IMR-90 (cell line): ENCODE measurements at regions not wholly inside any gene's neighbourhood (a gene's known extent, or its start where the extent isn't known, plus 50 kb on each side); places are given as distances from the start of the nearest gene placed in this dataset.

ENCODE experiments used
- ATAC-seq: fragments of 200-7000 bp; cut with Tn5 transposase; 2 replicates; pipeline ENCODE4 v1.9.1; 2020; ENCODE audit warnings: low read depth, mild to moderate bottlenecking, moderate library complexity
- BruUV-seq: library from RNA; stranded (reverse); fragments of 400-500 nt; replicated peaks from 2 replicates; lab custom pipeline; 2021; lab: Mats Ljungman, UMichigan
- CTCF ChIA-PET: fragments of 300-600 bp; formaldehyde crosslinking; extraction: SDS; loops from one replicate; lab custom pipeline; 2021; ENCODE audit warnings: antibody characterized with exemption; lab: Yijun Ruan, JAX
- POLR2A ChIA-PET: fragments of 300-600 bp; sonication (Branson Sonifier 250); formaldehyde crosslinking; loops from one replicate; lab custom pipeline; 2022; ENCODE audit warnings: antibody characterized with exemption; ENCODE audit not compliant: unreplicated experiment; lab: Charles Lee
- DNase-seq: peaks from one replicate; pipeline ENCODE4 v3.0.0; 2013
- H2AFZ ChIP-seq: replicated peaks from 2 replicates; pipeline ENCODE3; 2013; ENCODE audit warnings: low read length, mild to moderate bottlenecking; ENCODE audit not compliant: poor library complexity
- H2AK5ac ChIP-seq: 2 replicates; pipeline ENCODE4 v1.6.1; 2013; ENCODE audit warnings: low read depth, low read length, inconsistent platforms
- H2AK9ac ChIP-seq: replicated peaks from 2 replicates; pipeline ENCODE3; 2013; ENCODE audit warnings: mild to moderate bottlenecking, low read depth, low read length, moderate library complexity; ENCODE audit not compliant: poor library complexity
- H2BK120ac ChIP-seq: 2 replicates; pipeline ENCODE4 v1.6.1; 2013; ENCODE audit warnings: low read depth, low read length, inconsistent platforms
- H2BK15ac ChIP-seq: 3 replicates; pipeline ENCODE4 v1.6.1; 2013; ENCODE audit warnings: low read depth, low read length, inconsistent platforms
- H2BK20ac ChIP-seq: 2 replicates; pipeline ENCODE4 v1.6.1; 2013; ENCODE audit warnings: low read depth, mild to moderate bottlenecking, inconsistent platforms, low read length, moderate library complexity
- H2BK5ac ChIP-seq: 2 replicates; pipeline ENCODE4 v1.6.1; 2013; ENCODE audit warnings: mild to moderate bottlenecking, low read depth, low read length, inconsistent platforms; ENCODE audit not compliant: poor library complexity, severe bottlenecking
- H3K14ac ChIP-seq: replicated peaks from 2 replicates; pipeline ENCODE4 v1.6.1; 2013; ENCODE audit warnings: low read depth, low read length, inconsistent platforms
- H3K18ac ChIP-seq: 2 replicates; pipeline ENCODE4 v1.6.1; 2013; ENCODE audit warnings: low read depth, low read length, control low read depth
- H3K23ac ChIP-seq: 2 replicates; pipeline ENCODE4 v1.6.1; 2013; ENCODE audit warnings: low read depth, low read length, inconsistent platforms
- H3K27ac ChIP-seq: 2 replicates; pipeline ENCODE4 v1.5.1; 2013; ENCODE audit warnings: mild to moderate bottlenecking, control low read depth, low read length; ENCODE audit not compliant: insufficient read depth
- H3K27me3 ChIP-seq: 2 replicates; pipeline ENCODE4 v1.6.1; 2013; ENCODE audit warnings: low read length; ENCODE audit not compliant: control insufficient read depth, insufficient read depth
- H3K36me3 ChIP-seq: 2 replicates; pipeline ENCODE4 v1.6.1; 2013; ENCODE audit warnings: low read length, mixed read lengths; ENCODE audit not compliant: control insufficient read depth, insufficient read depth
- H3K4ac ChIP-seq: 2 replicates; pipeline ENCODE4 v1.6.1; 2013; ENCODE audit warnings: low read depth, low read length, inconsistent platforms
- H3K4me1 ChIP-seq: 2 replicates; pipeline ENCODE4 v1.6.1; 2013; ENCODE audit warnings: low read length, mixed read lengths; ENCODE audit not compliant: control insufficient read depth, insufficient read depth
- H3K4me2 ChIP-seq: 2 replicates; pipeline ENCODE4 v1.6.1; 2013; ENCODE audit warnings: low read depth, mild to moderate bottlenecking, control low read depth, low read length, moderate library complexity
- H3K4me3 ChIP-seq: 2 replicates; pipeline ENCODE4 v1.5.1; 2013; ENCODE audit warnings: low read depth, mild to moderate bottlenecking, control low read depth, low read length, moderate library complexity; ENCODE audit not compliant: insufficient read depth
- H3K56ac ChIP-seq: 2 replicates; pipeline ENCODE4 v1.6.1; 2013; ENCODE audit warnings: low read length, inconsistent platforms; ENCODE audit not compliant: insufficient read depth; ENCODE audit errors: extremely low read depth
- H3K79me1 ChIP-seq, 2 experiments: 2 replicates each; pipeline ENCODE4 v1.6.1; 2013; ENCODE audit warnings: low read length in 2 of 2, inconsistent platforms in 1 of 2, low read depth in 1 of 2
- H3K9ac ChIP-seq: 2 replicates; pipeline ENCODE4 v1.6.1; 2013; ENCODE audit warnings: low read depth, low read length, control low read depth
- H3K9me1 ChIP-seq: 2 replicates; pipeline ENCODE4 v1.6.1; 2013; ENCODE audit warnings: low read length, inconsistent platforms; ENCODE audit not compliant: insufficient read depth
- H3K9me3 ChIP-seq: 2 replicates; pipeline ENCODE4 v1.6.1; 2013; ENCODE audit warnings: low read length; ENCODE audit not compliant: control insufficient read depth, insufficient read depth
- H4K20me1 ChIP-seq: 2 replicates; pipeline ENCODE4 v1.6.1; 2013; ENCODE audit warnings: low read length, inconsistent platforms; ENCODE audit not compliant: insufficient read depth
- H4K5ac ChIP-seq: 2 replicates; pipeline ENCODE4 v1.6.1; 2013; ENCODE audit warnings: mild to moderate bottlenecking, low read depth, low read length, control low read depth
- H4K8ac ChIP-seq, 2 experiments: 2 replicates each; pipeline ENCODE4 v1.6.1; 2013; ENCODE audit warnings: low read depth in 2 of 2, low read length in 2 of 2, control low read depth in 1 of 2, inconsistent platforms in 1 of 2
- H4K91ac ChIP-seq: 2 replicates; pipeline ENCODE4 v1.6.1; 2013; ENCODE audit warnings: low read depth, low read length, inconsistent platforms; ENCODE audit not compliant: insufficient read depth
- RCOR1 ChIP-seq: IDR thresholded peaks from 2 replicates; pipeline ENCODE4 v1.6.1; 2012; ENCODE audit warnings: mild to moderate bottlenecking, low read length, improper control_type of control experiment; ENCODE audit not compliant: insufficient replicate concordance
- WGBS, 2 experiments: methylation state at CpG; one replicate each; pipeline versions ENCODE4 v1.1.5 to v1.1.7; 2013; ENCODE audit warnings: missing lambda C conversion rate in 2 of 2; ENCODE audit not compliant: insufficient read length in 1 of 2; ENCODE audit errors: extremely low coverage in 2 of 2; 5-methylcytosine and 5-hydroxymethylcytosine counted together
- dilution Hi-C: fragments of 300-500 bp; cut with HindIII; formaldehyde crosslinking; loops from one replicate; pipeline ENCODE4 v1.14.3; 2018; ENCODE audit warnings: low sequenced_read_pairs; ENCODE audit not compliant: unreplicated experiment
- in situ Hi-C: fragments of 300-500 bp; cut with MboI; formaldehyde crosslinking; loops from 3 replicates; pipeline ENCODE4 v1.14.3; 2019; ENCODE audit warnings: low sequenced_read_pairs, inconsistent platforms, mixed read lengths
- intact Hi-C: fragments of 100-400 bp; cut with micrococcal nuclease; formaldehyde crosslinking; loops from 2 replicates; pipeline ENCODE4 v1.10.0; 2022

GRCh38 chr15:31177951-31178350 is 76.4 kb upstream of the TRPM1 start:
- CTCF ChIA-PET: no interaction called here
- no peak overlapping the region for H4K8ac ChIP-seq
- TF ChIP-seq RCOR1: no peak
- H3K9me1 ChIP-seq: no peaks in the 10 kb centered on the region
- no peaks in the 10 kb centered on the region for H3K4me1 ChIP-seq
- no peaks in the 10 kb centered on the region for H3K36me3 ChIP-seq
- H3K27ac ChIP-seq: no peak overlapping the region
- H3K14ac ChIP-seq: no peak overlapping the region
- H2AK5ac ChIP-seq: no peak overlapping the region
- no peak overlapping the region for H3K4ac ChIP-seq
- POLR2A ChIA-PET: no interaction called here
- no peak overlapping the region for H3K4me2 ChIP-seq
- ATAC-seq (no peak), DNase-seq (no peak)
- no peak overlapping the region for H3K4me3 ChIP-seq
- no CpG with 5 or more reads among the region's 5 CpGs for WGBS, 2 experiments
- H2AK9ac ChIP-seq: no peak overlapping the region
- H2AFZ ChIP-seq: no peak overlapping the region
- H3K18ac ChIP-seq: no peak overlapping the region
- dilution Hi-C loops (no loop called here), in situ Hi-C loops (no loop called here), intact Hi-C loops (no loop called here)
- no peak overlapping the region for H2BK5ac ChIP-seq
- no peaks in the 10 kb centered on the region for H3K79me1 ChIP-seq
- no peak overlapping the region for H4K91ac ChIP-seq
- no peaks in the 10 kb centered on the region for H3K9me3 ChIP-seq
- no peak overlapping the region for H3K56ac ChIP-seq
- H3K9ac ChIP-seq: no peak overlapping the region
- no peak overlapping the region for H2BK20ac ChIP-seq
- H3K23ac ChIP-seq: no peak overlapping the region
- BruUV-seq: no TSS peak
- peaks cover 1% of the 10 kb centered on the region for H3K27me3 ChIP-seq
- no peak overlapping the region for H4K5ac ChIP-seq
- no peak overlapping the region for H2BK15ac ChIP-seq
- H4K20me1 ChIP-seq: no peaks in the 10 kb centered on the region
- H2BK120ac ChIP-seq: no peak overlapping the region
